Prostate gland (tissue), 2 donors: ENCODE measurements at regions not wholly inside any gene's neighbourhood (a gene's known extent, or its start where the extent isn't known, plus 50 kb on each side); places are given as distances from the start of the nearest gene placed in this dataset.

Source experiments
- DNase-seq: peaks from one replicate; pipeline ENCODE4 v3.0.0-alpha.2; 2019; ENCODE audit warnings: low spot score
- H3K27ac ChIP-seq, 2 donors: fragments of 200-600 bp; sonication (generic); 2 replicates each; pipeline ENCODE4 v1.5.1; 2017 to 2019
- H3K27me3 ChIP-seq: fragments of 200-600 bp; sonication (generic); replicated peaks from 2 replicates; pipeline ENCODE4 v1.5.1; 2019; ENCODE audit not compliant: insufficient read depth
- H3K36me3 ChIP-seq, 2 donors: fragments of 200-600 bp; sonication (generic); 1 replicate in 1 of 2; 2 replicates in 1 of 2; pipeline versions ENCODE4 v1.5.1 to v1.8.1; 2017 to 2019
- H3K4me1 ChIP-seq: fragments of 200-600 bp; sonication (generic); replicated peaks from 2 replicates; pipeline ENCODE4 v1.5.1; 2019
- H3K4me3 ChIP-seq, 2 donors: fragments of 200-600 bp; sonication (generic); 2 replicates each; pipeline ENCODE4 v1.5.1; 2017 to 2019
- H3K9me3 ChIP-seq: fragments of 200-600 bp; sonication (generic); 2 replicates; pipeline ENCODE4 v1.5.1; 2017
- POLR2A ChIP-seq: fragments of 450-650 bp; IDR thresholded peaks from one replicate; pipeline ENCODE4 v1.6.1; 2016; ENCODE audit warnings: antibody characterized with exemption, mild to moderate bottlenecking
- POLR2AphosphoS5 ChIP-seq: sonication (generic); formaldehyde crosslinking; IDR thresholded peaks from one replicate; pipeline ENCODE4 v1.6.1; 2017; ENCODE audit warnings: antibody characterized with exemption
- WGBS: methylation state at CpG from one replicate; pipeline ENCODE4 v1.1.5; 2018; 5-methylcytosine and 5-hydroxymethylcytosine counted together
- intact Hi-C: fragments of 100-400 bp; cut with DNase I; formaldehyde crosslinking; loops from one replicate; pipeline ENCODE4 v1.14.2; 2022
- TF ChIP-seq, protein P1 (sequence below), 4 experiments: fragments of 200-600 bp in 2 of 4; fragments of 450-650 bp in 2 of 4; sonication (generic) in 2 of 4; IDR thresholded peaks; 1 replicate in 3 of 4; 2 replicates in 1 of 4; pipeline ENCODE4 v1.5.1; 2016 to 2019; ENCODE audit warnings: antibody characterized with exemption in 4 of 4, mild to moderate bottlenecking in 2 of 4, moderate library complexity in 2 of 4

GRCh38 chrX:109928596-109929335 lies 74.1 kb upstream of the TMEM164 start:
- Histone ChIP-seq H3K9me3 (no peaks in the 10 kb centered on the region), H3K4me3 (no peak overlapping the region), H3K27me3 (no peaks in the 10 kb centered on the region), H3K36me3 (no peaks in the 10 kb centered on the region), H3K27ac (no peak overlapping the region), H3K4me1 (no peaks in the 10 kb centered on the region)
- TF ChIP-seq POLR2A (no peak), POLR2AphosphoS5 (no peak)
- TF ChIP-seq, protein P1, sequence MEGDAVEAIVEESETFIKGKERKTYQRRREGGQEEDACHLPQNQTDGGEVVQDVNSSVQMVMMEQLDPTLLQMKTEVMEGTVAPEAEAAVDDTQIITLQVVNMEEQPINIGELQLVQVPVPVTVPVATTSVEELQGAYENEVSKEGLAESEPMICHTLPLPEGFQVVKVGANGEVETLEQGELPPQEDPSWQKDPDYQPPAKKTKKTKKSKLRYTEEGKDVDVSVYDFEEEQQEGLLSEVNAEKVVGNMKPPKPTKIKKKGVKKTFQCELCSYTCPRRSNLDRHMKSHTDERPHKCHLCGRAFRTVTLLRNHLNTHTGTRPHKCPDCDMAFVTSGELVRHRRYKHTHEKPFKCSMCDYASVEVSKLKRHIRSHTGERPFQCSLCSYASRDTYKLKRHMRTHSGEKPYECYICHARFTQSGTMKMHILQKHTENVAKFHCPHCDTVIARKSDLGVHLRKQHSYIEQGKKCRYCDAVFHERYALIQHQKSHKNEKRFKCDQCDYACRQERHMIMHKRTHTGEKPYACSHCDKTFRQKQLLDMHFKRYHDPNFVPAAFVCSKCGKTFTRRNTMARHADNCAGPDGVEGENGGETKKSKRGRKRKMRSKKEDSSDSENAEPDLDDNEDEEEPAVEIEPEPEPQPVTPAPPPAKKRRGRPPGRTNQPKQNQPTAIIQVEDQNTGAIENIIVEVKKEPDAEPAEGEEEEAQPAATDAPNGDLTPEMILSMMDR (IDR thresholded peaks at IDR 0.05) = no peak
- no peak for DNase-seq
- intact Hi-C loops = no loop called here
- WGBS = 96% methylated on average over 6 of the region's 6 CpGs

- no peaks in the 10 kb centered on the region for H3K4me1 ChIP-seq
- H3K27ac ChIP-seq = no peak overlapping the region
- H3K4me3 ChIP-seq = no peak overlapping the region
- H3K36me3 ChIP-seq = no peaks in the 10 kb centered on the region
- no peaks in the 10 kb centered on the region for H3K9me3 ChIP-seq
- no peak for DNase-seq
- H3K27me3 ChIP-seq = no peaks in the 10 kb centered on the region
- intact Hi-C loops = no loop called here
- no peak for TF ChIP-seq POLR2AphosphoS5
- no peak for TF ChIP-seq POLR2A
- TF ChIP-seq, protein P1 (IDR thresholded peaks at IDR 0.05) = no peak
Measured at GRCh38 chrX:109931677-109932076, 71.2 kb upstream of the TMEM164 start.

GRCh38 chrX:109934434-109934833 lies 68.5 kb upstream of the TMEM164 start:
- Histone ChIP-seq H3K4me3 (no peak overlapping the region), H3K27me3 (no peaks in the 10 kb centered on the region), H3K9me3 (no peaks in the 10 kb centered on the region), H3K4me1 (no peaks in the 10 kb centered on the region), H3K27ac (no peak overlapping the region), H3K36me3 (no peaks in the 10 kb centered on the region)
- 36% methylated on average over 1 of the region's 1 CpG for WGBS
- TF ChIP-seq POLR2A (no peak), POLR2AphosphoS5 (no peak)
- TF ChIP-seq, protein P1 (IDR thresholded peaks at IDR 0.05) = no peak
- intact Hi-C loops = no loop called here
- DNase-seq = no peak

- WGBS = 38% methylated on average over 5 of the region's 5 CpGs
- H3K27me3 ChIP-seq = no peaks in the 10 kb centered on the region
- TF ChIP-seq POLR2AphosphoS5 (no peak), POLR2A (no peak)
- TF ChIP-seq, protein P1 (IDR thresholded peaks at IDR 0.05) = no peak
Measured at GRCh38 chrX:109934935-109935334, 68.0 kb upstream of the TMEM164 start.

GRCh38 chrX:109936114-109936513 lies 66.8 kb upstream of the TMEM164 start:
- TF ChIP-seq POLR2AphosphoS5 (no peak), POLR2A (no peak)
- TF ChIP-seq, protein P1 (IDR thresholded peaks at IDR 0.05) = no peak
- H3K4me1 ChIP-seq = no peaks in the 10 kb centered on the region
- no peaks in the 10 kb centered on the region for H3K9me3 ChIP-seq
- intact Hi-C loops = no loop called here
- WGBS = 83% methylated on average over 3 of the region's 3 CpGs
- no peak overlapping the region for H3K27ac ChIP-seq
- no peaks in the 10 kb centered on the region for H3K27me3 ChIP-seq
- no peaks in the 10 kb centered on the region for H3K36me3 ChIP-seq
- no peak for DNase-seq
- no peak overlapping the region for H3K4me3 ChIP-seq

More at GRCh38 chrX:109934935-109935334, 68.0 kb upstream of the TMEM164 start:
- Histone ChIP-seq H3K4me1 (no peaks in the 10 kb centered on the region), H3K9me3 (no peaks in the 10 kb centered on the region), H3K36me3 (no peaks in the 10 kb centered on the region), H3K4me3 (no peak overlapping the region), H3K27ac (no peak overlapping the region)
- intact Hi-C loops = no loop called here
- no peak for DNase-seq
